H1 (cell line): ENCODE measurements at regions not wholly inside any gene's neighbourhood (a gene's known extent, or its start where the extent isn't known, plus 50 kb on each side); places are given as distances from the start of the nearest gene placed in this dataset.

Experiments used
- CTCF ChIA-PET: fragments of 300-600 bp; sonication (Branson Sonifier 250); formaldehyde crosslinking; loops from one replicate; lab custom pipeline; 2021; ENCODE audit not compliant: partially characterized antibody; lab: Charles Lee
- POLR2A ChIA-PET: fragments of 300-600 bp; sonication (Branson Sonifier 250); formaldehyde crosslinking; loops from one replicate; lab custom pipeline; 2021; ENCODE audit warnings: inconsistent platforms; ENCODE audit not compliant: partially characterized antibody; lab: Charles Lee
- DNase-seq, 2 experiments: peaks; one replicate each; pipeline versions ENCODE4 v3.0.0 to v3.0.0-alpha.2; 2010 to 2022; ENCODE audit warnings: low spot score in 2 of 2, low read depth in 1 of 2, mixed read lengths in 1 of 2
- FAIRE-seq: peaks from 2 replicates; lab custom pipeline; 2011; peaks lifted over from hg19 to GRCh38; lab: Jason Lieb, UNC
- H2AFZ ChIP-seq: 2 replicates; pipeline ENCODE4 v1.8.1; 2012; ENCODE audit warnings: low read length, inconsistent platforms
- H2AK5ac ChIP-seq: 2 replicates; pipeline ENCODE4 v1.6.1; 2013; ENCODE audit warnings: low read depth, low read length
- H2BK120ac ChIP-seq: replicated peaks from 2 replicates; pipeline ENCODE3; 2013; ENCODE audit warnings: low read depth, low read length, inconsistent platforms
- H2BK12ac ChIP-seq: 2 replicates; pipeline ENCODE4 v1.6.1; 2013; ENCODE audit warnings: low read depth, low read length
- H2BK15ac ChIP-seq: 2 replicates; pipeline ENCODE4 v1.6.1; 2013; ENCODE audit warnings: low read length
- H2BK20ac ChIP-seq: 2 replicates; pipeline ENCODE4 v1.6.1; 2013; ENCODE audit warnings: low read length
- H2BK5ac ChIP-seq: 2 replicates; pipeline ENCODE4 v1.6.1; 2013; ENCODE audit warnings: low read depth, low read length
- H3K14ac ChIP-seq: 2 replicates; pipeline ENCODE4 v1.6.1; 2013; ENCODE audit warnings: inconsistent platforms; ENCODE audit not compliant: insufficient read length
- H3K18ac ChIP-seq: 2 replicates; pipeline ENCODE4 v1.6.1; 2013; ENCODE audit warnings: low read length; ENCODE audit errors: extremely low read depth
- H3K23ac ChIP-seq: 2 replicates; pipeline ENCODE4 v1.6.1; 2013; ENCODE audit warnings: inconsistent platforms; ENCODE audit not compliant: insufficient read length
- H3K23me2 ChIP-seq: 2 replicates; pipeline ENCODE4 v1.6.1; 2013; ENCODE audit warnings: low read depth, low read length
- H3K27ac ChIP-seq: 2 replicates; pipeline ENCODE4 v1.6.1; 2011; ENCODE audit warnings: low read depth, low read length, inconsistent platforms
- H3K27me3 ChIP-seq, 4 experiments: replicated peaks in 1 of 4; 1 replicate in 1 of 4; 2 replicates in 3 of 4; pipeline versions ENCODE4 v1.6.1 to v1.8.1; 2011 to 2013; ENCODE audit warnings: low read length in 3 of 4, mild to moderate bottlenecking in 3 of 4, inconsistent platforms in 2 of 4, mixed read lengths in 2 of 4, moderate library complexity in 1 of 4; ENCODE audit not compliant: control insufficient read depth in 3 of 4, insufficient read depth in 3 of 4; ENCODE audit errors: extremely low read depth in 1 of 4
- H3K36me3 ChIP-seq, 4 experiments: 2 replicates each; pipeline versions ENCODE4 v1.6.1 to v1.8.1; 2011 to 2013; ENCODE audit warnings: mild to moderate bottlenecking in 4 of 4, low read length in 3 of 4, moderate library complexity in 2 of 4, control low read depth in 1 of 4, inconsistent platforms in 1 of 4; ENCODE audit not compliant: insufficient read depth in 4 of 4, control insufficient read depth in 2 of 4
- H3K4ac ChIP-seq: replicated peaks from 2 replicates; pipeline ENCODE3; 2013; ENCODE audit warnings: low read length, low read depth, mixed read lengths, inconsistent platforms; ENCODE audit not compliant: insufficient read length
- H3K4me1 ChIP-seq, 4 experiments: replicated peaks in 1 of 4; 1 replicate in 1 of 4; 2 replicates in 3 of 4; pipeline versions ENCODE4 v1.6.1 to v1.8.1; 2011 to 2013; ENCODE audit warnings: low read length in 3 of 4, inconsistent platforms in 2 of 4, mixed read lengths in 1 of 4; ENCODE audit not compliant: insufficient read depth in 4 of 4, control insufficient read depth in 3 of 4
- H3K4me2 ChIP-seq, 2 experiments: 2 replicates each; pipeline versions ENCODE4 v1.6.1 to v1.8.1; 2011 to 2013; ENCODE audit warnings: low read depth in 2 of 2, low read length in 2 of 2, control low read depth in 1 of 2, inconsistent platforms in 1 of 2, mild to moderate bottlenecking in 1 of 2; ENCODE audit not compliant: insufficient read depth in 1 of 2
- H3K4me3 ChIP-seq, 4 experiments: fragments of 200-600, 300-600 bp in 1 of 4; sonication (generic), shearing (Covaris generic), sonication (Bioruptor Twin) in 1 of 4; 2 replicates each; pipeline versions ENCODE4 v1.5.1 to v1.8.1; 2011 to 2016; ENCODE audit warnings: low read length in 4 of 4, low read depth in 3 of 4, control low read depth in 2 of 4, inconsistent platforms in 2 of 4, mild to moderate bottlenecking in 2 of 4, mixed read lengths in 1 of 4, moderate library complexity in 1 of 4; ENCODE audit not compliant: insufficient read depth in 2 of 4; ENCODE audit errors: extremely low read depth in 1 of 4
- H3K56ac ChIP-seq: replicated peaks from 2 replicates; pipeline ENCODE3; 2013; ENCODE audit warnings: low read depth, mild to moderate bottlenecking, mixed read lengths, low read length, inconsistent platforms; ENCODE audit not compliant: insufficient read length
- H3K79me1 ChIP-seq: 2 replicates; pipeline ENCODE4 v1.6.1; 2013; ENCODE audit warnings: low read depth, low read length, control low read depth
- H3K79me2 ChIP-seq, 2 experiments: 2 replicates each; pipeline versions ENCODE4 v1.6.1 to v1.8.1; 2012 to 2013; ENCODE audit warnings: low read length in 2 of 2, mild to moderate bottlenecking in 2 of 2, inconsistent platforms in 1 of 2; ENCODE audit not compliant: insufficient read depth in 2 of 2, control insufficient read depth in 1 of 2
- H3K9ac ChIP-seq, 4 experiments: replicated peaks in 1 of 4; 1 replicate in 1 of 4; 2 replicates in 3 of 4; pipeline versions ENCODE4 v1.6.1 to v1.8.1; 2011 to 2013; ENCODE audit warnings: low read depth in 3 of 4, low read length in 3 of 4, control low read depth in 2 of 4, mild to moderate bottlenecking in 2 of 4, moderate library complexity in 2 of 4, inconsistent platforms in 1 of 4; ENCODE audit errors: extremely low read depth in 1 of 4
- H3K9me3 ChIP-seq, 2 experiments: 2 replicates each; pipeline versions ENCODE4 v1.6.1 to v1.8.1; 2012 to 2013; ENCODE audit warnings: mild to moderate bottlenecking in 2 of 2, moderate library complexity in 2 of 2, control low read depth in 1 of 2, inconsistent platforms in 1 of 2, low read depth in 1 of 2, low read length in 1 of 2, mixed read lengths in 1 of 2; ENCODE audit not compliant: insufficient read depth in 2 of 2
- H4K20me1 ChIP-seq, 2 experiments: replicated peaks in 1 of 2; 2 replicates each; pipeline versions ENCODE3 to v1.8.1; 2011 to 2013; ENCODE audit warnings: inconsistent platforms in 2 of 2, low read length in 2 of 2, mild to moderate bottlenecking in 1 of 2; ENCODE audit not compliant: insufficient read depth in 2 of 2, control insufficient read depth in 1 of 2
- H4K5ac ChIP-seq: 2 replicates; pipeline ENCODE4 v1.6.1; 2013; ENCODE audit warnings: low read length, low read depth, mixed read lengths, inconsistent platforms; ENCODE audit not compliant: insufficient read length
- H4K8ac ChIP-seq: 2 replicates; pipeline ENCODE4 v1.8.0; 2013; ENCODE audit warnings: mild to moderate bottlenecking, moderate library complexity, low read length, inconsistent platforms; ENCODE audit not compliant: insufficient read depth; ENCODE audit errors: extremely low read depth
- H4K91ac ChIP-seq: replicated peaks from 2 replicates; pipeline ENCODE3; 2013; ENCODE audit warnings: low read length, mixed read lengths, inconsistent platforms; ENCODE audit not compliant: insufficient read length
- BRCA1 ChIP-seq: IDR thresholded peaks from 2 replicates; pipeline ENCODE4 v1.6.1; 2012; ENCODE audit warnings: low read depth, low read length, improper control_type of control experiment
- EZH2 ChIP-seq: fragments of 200-600 bp; sonication (generic); IDR thresholded peaks from 2 replicates; pipeline ENCODE4 v1.7.1; 2012; ENCODE audit warnings: low read depth, mild to moderate bottlenecking, moderate library complexity, low read length, inconsistent platforms; ENCODE audit not compliant: severe bottlenecking
- HDAC2 ChIP-seq, 2 experiments: fragments of 300-600 bp in 1 of 2; sonication (generic) in 1 of 2; IDR thresholded peaks; 2 replicates each; pipeline ENCODE4 v1.6.1; 2011 to 2012; ENCODE audit warnings: low read depth in 2 of 2, low read length in 2 of 2, mild to moderate bottlenecking in 2 of 2, moderate library complexity in 2 of 2, borderline replicate concordance in 1 of 2, inconsistent platforms in 1 of 2
- POLR2AphosphoS5 ChIP-seq: IDR thresholded peaks from 2 replicates; pipeline ENCODE4 v1.6.1; 2011; ENCODE audit warnings: low read depth, low read length
- RAD21 ChIP-seq, 2 experiments: IDR thresholded peaks in 1 of 2; conservative IDR thresholded peaks in 1 of 2; 2 replicates each; pipeline ENCODE4 v1.6.1; 2011; ENCODE audit warnings: low read depth in 2 of 2, low read length in 2 of 2, improper control_type of control experiment in 1 of 2, inconsistent platforms in 1 of 2, mild to moderate bottlenecking in 1 of 2, moderate library complexity in 1 of 2
- RBBP5 ChIP-seq: IDR thresholded peaks from 2 replicates; pipeline ENCODE4 v1.7.1; 2012; ENCODE audit warnings: low read depth, mild to moderate bottlenecking, inconsistent platforms, low read length, moderate library complexity, borderline replicate concordance
- RFX5 ChIP-seq: IDR thresholded peaks from 2 replicates; pipeline ENCODE4 v1.6.1; 2011; ENCODE audit warnings: low read depth, low read length, improper control_type of control experiment, borderline replicate concordance
- SP1 ChIP-seq: IDR thresholded peaks from 2 replicates; pipeline ENCODE4 v1.6.1; 2011; ENCODE audit warnings: low read depth, low read length
- TBP ChIP-seq: IDR thresholded peaks from 2 replicates; pipeline ENCODE4 v1.6.1; 2011; ENCODE audit warnings: low read depth, low read length, improper control_type of control experiment
- TEAD4 ChIP-seq: IDR thresholded peaks from 2 replicates; pipeline ENCODE4 v1.6.1; 2012; ENCODE audit warnings: low read depth, low read length, inconsistent platforms, mixed read lengths

- H2BK12ac ChIP-seq, result no peak overlapping the region
- H3K9ac ChIP-seq, result no peak overlapping the region
- no peak overlapping the region for H3K27ac ChIP-seq
- H3K79me2 ChIP-seq, result no peaks in the 10 kb centered on the region
- H3K23ac ChIP-seq, result no peak overlapping the region
- H2BK5ac ChIP-seq, result no peak overlapping the region
- no peaks in the 10 kb centered on the region for H4K20me1 ChIP-seq
- H3K79me1 ChIP-seq, result no peaks in the 10 kb centered on the region
- no peak for FAIRE-seq
- no peak overlapping the region for H3K56ac ChIP-seq
- H4K8ac ChIP-seq, result no peak overlapping the region
- H3K18ac ChIP-seq, result no peak overlapping the region
- no peak overlapping the region for H3K4me3 ChIP-seq
- H2AK5ac ChIP-seq, result no peak overlapping the region
- TF ChIP-seq HDAC2 (IDR thresholded peaks at IDR 0.05; ENCODE audit: borderline replicate concordance in 1 of 2, low read depth in 2 of 2, low read length in 2 of 2), result no peak
- TF ChIP-seq POLR2AphosphoS5, result no peak
- TF ChIP-seq TEAD4, result no peak
- TF ChIP-seq RAD21 (IDR thresholded peaks at IDR 0.05 in 1 of 2, conservative IDR thresholded peaks at IDR 0.05 in 1 of 2; ENCODE audit: low read depth in 2 of 2, low read length in 2 of 2), result no peak
- TF ChIP-seq TBP, result no peak
- TF ChIP-seq EZH2, result no peak
- no peak for TF ChIP-seq RFX5
- no peak for TF ChIP-seq SP1
- no peak for TF ChIP-seq RBBP5
- TF ChIP-seq BRCA1, result no peak
- TF ChIP-seq, all 59 proteins: peak for 0
- Histone ChIP-seq H4K5ac (no peak overlapping the region), H2BK15ac (no peak overlapping the region), H2BK120ac (no peak overlapping the region), H3K4me1 (peaks cover 0 to 2% (median 0%) of the 10 kb centered on the region in 4 experiments; a peak in 2 of 7 replicates), H3K27me3 (no peaks in the 10 kb centered on the region), H3K4me2 (no peak overlapping the region), H2AFZ (no peak overlapping the region), H4K91ac (no peak overlapping the region), H3K14ac (no peak overlapping the region), H3K36me3 (no peaks in the 10 kb centered on the region), H3K23me2 (no peaks in the 10 kb centered on the region), H2BK20ac (no peak overlapping the region), H3K4ac (no peak overlapping the region), H3K9me3 (no peaks in the 10 kb centered on the region)
- no peak for DNase-seq
- ChIA-PET POLR2A (no interaction called here), CTCF (interaction anchor here (1.2 to 1.5 kb wide), 3 partner anchors 28 to 190 kb away, joined by 3 to 5 read pairs (median 3); no protein-coding TSS in a partner anchor)
Observed at GRCh38 chr2:171226461-171226860, 65.8 kb upstream of the TLK1 start.
